Stomach smooth muscle (tissue), 2 donors: ENCODE measurements at regions not wholly inside any gene's neighbourhood (a gene's known extent, or its start where the extent isn't known, plus 50 kb on each side); places are given as distances from the start of the nearest gene placed in this dataset.

Source experiments
- H3K27ac ChIP-seq: one replicate; pipeline ENCODE4 v1.7.0; 2013; ENCODE audit warnings: mild to moderate bottlenecking, low read length, inconsistent platforms
- H3K27me3 ChIP-seq, 2 donors: one replicate each; pipeline ENCODE4 v1.7.0; 2013; ENCODE audit warnings: low read length in 2 of 2; ENCODE audit not compliant: insufficient read depth in 2 of 2, control insufficient read depth in 1 of 2
- H3K36me3 ChIP-seq, 2 donors: one replicate each; pipeline ENCODE4 v1.7.0; 2013; ENCODE audit warnings: low read length in 2 of 2; ENCODE audit not compliant: control insufficient read depth in 2 of 2, insufficient read depth in 2 of 2
- H3K4me1 ChIP-seq: one replicate; pipeline ENCODE4 v1.7.0; 2013; ENCODE audit warnings: low read length; ENCODE audit not compliant: control insufficient read depth, insufficient read depth
- H3K4me3 ChIP-seq, 2 donors: one replicate each; pipeline ENCODE4 v1.7.0; 2013; ENCODE audit warnings: low read length in 2 of 2
- H3K9ac ChIP-seq, 2 donors: one replicate each; pipeline ENCODE4 v1.7.0; 2013; ENCODE audit warnings: low read length in 2 of 2, mild to moderate bottlenecking in 1 of 2
- H3K9me3 ChIP-seq, 2 donors: one replicate each; pipeline ENCODE4 v1.7.0; 2013; ENCODE audit warnings: low read length in 2 of 2; ENCODE audit not compliant: control insufficient read depth in 2 of 2
- donor health status: healthy.
- donor health status: Pancreatic carcinoma.

GRCh38 chr20:22430746-22431168 is 153.6 kb downstream of the FOXA2 start:
- no peaks in the 10 kb centered on the region for H3K4me1 ChIP-seq
- no peak overlapping the region for H3K9ac ChIP-seq
- H3K4me3 ChIP-seq: no peak overlapping the region
- H3K27ac ChIP-seq: no peak overlapping the region
- H3K9me3 ChIP-seq: peaks cover 4 to 9% of the 10 kb centered on the region in 2 donors
- H3K36me3 ChIP-seq: no peaks in the 10 kb centered on the region
- peaks cover 6 to 7% of the 10 kb centered on the region in 2 donors for H3K27me3 ChIP-seq

GRCh38 chr20:22430154-22430745 is 154.1 kb downstream of the FOXA2 start:
- Histone ChIP-seq H3K4me1 (no peaks in the 10 kb centered on the region), H3K27ac (no peak overlapping the region), H3K36me3 (no peaks in the 10 kb centered on the region), H3K9me3 (peaks cover 4 to 9% of the 10 kb centered on the region in 2 donors), H3K4me3 (no peak overlapping the region), H3K9ac (no peak overlapping the region), H3K27me3 (peaks cover 6 to 7% of the 10 kb centered on the region in 2 donors)

- H3K4me3 ChIP-seq: no peak overlapping the region
- peaks cover 4 to 6% of the 10 kb centered on the region in 2 donors for H3K9me3 ChIP-seq
- no peak overlapping the region for H3K27ac ChIP-seq
- no peak overlapping the region for H3K9ac ChIP-seq
- H3K36me3 ChIP-seq: no peaks in the 10 kb centered on the region
- H3K27me3 ChIP-seq: peaks cover 6 to 7% of the 10 kb centered on the region in 2 donors
- no peaks in the 10 kb centered on the region for H3K4me1 ChIP-seq
These were observed 154.9 kb downstream of the FOXA2 start for GRCh38 chr20:22429175-22430153.

- H3K4me3 ChIP-seq: no peak overlapping the region
- peaks cover 0 to 4% of the 10 kb centered on the region in 2 donors for H3K9me3 ChIP-seq
- H3K27me3 ChIP-seq: peaks cover 6 to 7% of the 10 kb centered on the region in 2 donors
- no peak overlapping the region for H3K9ac ChIP-seq
- H3K27ac ChIP-seq: no peak overlapping the region
- no peaks in the 10 kb centered on the region for H3K4me1 ChIP-seq
- no peaks in the 10 kb centered on the region for H3K36me3 ChIP-seq
These were observed 156.3 kb downstream of the FOXA2 start for GRCh38 chr20:22428051-22428450.

GRCh38 chr20:22426772-22427171 is 157.6 kb downstream of the FOXA2 start:
- no peaks in the 10 kb centered on the region for H3K4me1 ChIP-seq
- H3K9ac ChIP-seq: no peak overlapping the region
- no peak overlapping the region for H3K27ac ChIP-seq
- H3K9me3 ChIP-seq: peaks cover 0 to 4% of the 10 kb centered on the region in 2 donors
- H3K27me3 ChIP-seq: peaks cover 6 to 7% of the 10 kb centered on the region in 2 donors
- H3K4me3 ChIP-seq: no peak overlapping the region
- no peaks in the 10 kb centered on the region for H3K36me3 ChIP-seq

- no peak overlapping the region for H3K4me3 ChIP-seq
These were observed 158.8 kb downstream of the FOXA2 start for GRCh38 chr20:22425344-22426295.

GRCh38 chr20:22423190-22423832 is 161.1 kb downstream of the FOXA2 start:
- Histone ChIP-seq H3K9me3 (peaks cover 0 to 4% of the 10 kb centered on the region in 2 donors), H3K9ac (no peak overlapping the region), H3K27ac (no peak overlapping the region), H3K4me3 (no peak overlapping the region), H3K4me1 (no peaks in the 10 kb centered on the region), H3K27me3 (no peaks in the 10 kb centered on the region), H3K36me3 (no peaks in the 10 kb centered on the region)

More at GRCh38 chr20:22425344-22426295, 158.8 kb downstream of the FOXA2 start:
- no peaks in the 10 kb centered on the region for H3K36me3 ChIP-seq
- H3K9me3 ChIP-seq: peaks cover 0 to 4% of the 10 kb centered on the region in 2 donors
- H3K27me3 ChIP-seq: peaks cover 3 to 6% of the 10 kb centered on the region in 2 donors
- H3K4me1 ChIP-seq: no peaks in the 10 kb centered on the region
- H3K27ac ChIP-seq: no peak overlapping the region
- no peak overlapping the region for H3K9ac ChIP-seq

- Histone ChIP-seq H3K4me3 (no peak overlapping the region), H3K9ac (no peak overlapping the region), H3K9me3 (no peaks in the 10 kb centered on the region), H3K27me3 (no peaks in the 10 kb centered on the region), H3K4me1 (no peaks in the 10 kb centered on the region), H3K36me3 (no peaks in the 10 kb centered on the region), H3K27ac (no peak overlapping the region)
These were observed 164.2 kb downstream of the FOXA2 start for GRCh38 chr20:22420116-22420598.

- Histone ChIP-seq H3K27me3 (no peaks in the 10 kb centered on the region), H3K27ac (no peak overlapping the region), H3K9ac (no peak overlapping the region), H3K36me3 (no peaks in the 10 kb centered on the region), H3K4me3 (no peak overlapping the region), H3K4me1 (no peaks in the 10 kb centered on the region), H3K9me3 (no peaks in the 10 kb centered on the region)
These were observed 165.6 kb downstream of the FOXA2 start for GRCh38 chr20:22418738-22419137.
